Erythroblast (primary cell): ENCODE measurements at regions not wholly inside any gene's neighbourhood (a gene's known extent, or its start where the extent isn't known, plus 50 kb on each side); places are given as distances from the start of the nearest gene placed in this dataset.

Experiments
- GATA1 ChIP-seq: IDR thresholded peaks from 2 replicates; pipeline ENCODE4 v1.6.1; 2011; ENCODE audit warnings: low read depth, mild to moderate bottlenecking, control low read depth, low read length, moderate library complexity
- POLR2A ChIP-seq: IDR thresholded peaks from 2 replicates; pipeline ENCODE4 v1.6.1; 2011; ENCODE audit warnings: mild to moderate bottlenecking, low read length

DNA sequence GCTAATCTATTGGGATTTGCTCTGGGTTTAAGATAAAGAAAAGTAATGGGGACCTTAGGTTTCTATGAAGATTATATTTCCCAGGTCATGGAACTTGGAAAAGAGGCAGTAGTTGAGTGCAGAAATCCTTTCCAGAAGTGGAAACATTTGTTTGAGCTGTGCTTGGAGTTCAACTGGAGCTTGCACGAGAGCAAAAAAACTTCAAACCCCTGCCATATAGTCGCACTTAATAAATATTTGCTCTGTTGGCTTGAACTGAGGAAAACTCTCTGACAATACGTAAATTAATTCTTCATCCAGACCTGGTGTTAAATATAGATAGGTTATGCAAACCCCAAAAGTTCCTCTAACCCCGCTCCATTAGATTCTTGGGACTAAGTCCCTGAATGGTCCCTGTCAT, 52.8 kb upstream of the COL24A1 start:
- TF ChIP-seq POLR2A (no peak), GATA1 (no peak)
